ENCODE measurements at regions not wholly inside any gene's neighbourhood (a gene's known extent, or its start where the extent isn't known, plus 50 kb on each side); places are given as distances from the start of the nearest gene placed in this dataset.

GRCh38 chr6:131349199-131349598, 213.9 kb downstream of the AKAP7 start:
- TF ChIP-seq CTCF (optimal IDR thresholded peaks at IDR 0.05 in 1 of 3, IDR thresholded peaks at IDR 0.05 in 1 of 3, conservative IDR thresholded peaks at IDR 0.05 in 1 of 3; ENCODE audit: extremely low read depth in 1 of 3, insufficient read depth in 2 of 3, low read length in 3 of 3) (no peak), EZH2 (IDR thresholded peaks at IDR 0.05; ENCODE audit: low read length) (no peak)
